ENCODE measurements at regions not wholly inside any gene's neighbourhood (a gene's known extent, or its start where the extent isn't known, plus 50 kb on each side); places are given as distances from the start of the nearest gene placed in this dataset.

- FAIRE-seq (no peak), DNase-seq (ENCODE audit: insufficient read length, low spot score) (no peak)
- TF ChIP-seq CTCF (IDR thresholded peaks at IDR 0.05; ENCODE audit: insufficient read depth, missing control alignments) = no peak
Observed at GRCh38 chr7:24501009-24501408, 72.2 kb upstream of the PALS2 start.

- FAIRE-seq (no peak), DNase-seq (ENCODE audit: insufficient read length, low spot score) (no peak)
- TF ChIP-seq CTCF (IDR thresholded peaks at IDR 0.05; ENCODE audit: insufficient read depth, missing control alignments) = no peak
Observed at GRCh38 chr7:24501443-24502134, 71.7 kb upstream of the PALS2 start.

GRCh38 chr7:24502135-24502488, 71.1 kb upstream of the PALS2 start:
- no peak for FAIRE-seq
- TF ChIP-seq CTCF (IDR thresholded peaks at IDR 0.05; ENCODE audit: insufficient read depth, missing control alignments) = no peak

GRCh38 chr7:24503506-24503905, 69.7 kb upstream of the PALS2 start:
- no peak for TF ChIP-seq CTCF (IDR thresholded peaks at IDR 0.05; ENCODE audit: insufficient read depth, missing control alignments)
- FAIRE-seq (no peak), DNase-seq (ENCODE audit: insufficient read length, low spot score) (no peak)

More at GRCh38 chr7:24502135-24502488, 71.1 kb upstream of the PALS2 start:
- no peak for DNase-seq (ENCODE audit: insufficient read length, low spot score)

- DNase-seq (ENCODE audit: insufficient read length, low spot score) (no peak), FAIRE-seq (no peak)
- no peak for TF ChIP-seq CTCF (IDR thresholded peaks at IDR 0.05; ENCODE audit: insufficient read depth, missing control alignments)
Observed at GRCh38 chr7:24504040-24504439, 69.2 kb upstream of the PALS2 start.

GRCh38 chr7:24504836-24505235, 68.4 kb upstream of the PALS2 start:
- DNase-seq (ENCODE audit: insufficient read length, low spot score) = no peak
- TF ChIP-seq CTCF (IDR thresholded peaks at IDR 0.05; ENCODE audit: insufficient read depth, missing control alignments) = no peak
- FAIRE-seq = no peak

GRCh38 chr7:24505968-24506367, 67.3 kb upstream of the PALS2 start:
- DNase-seq (ENCODE audit: insufficient read length, low spot score) (no peak), FAIRE-seq (no peak)
- TF ChIP-seq CTCF (IDR thresholded peaks at IDR 0.05; ENCODE audit: insufficient read depth, missing control alignments) = no peak
